ENCODE measurements at regions not wholly inside any gene's neighbourhood (a gene's known extent, or its start where the extent isn't known, plus 50 kb on each side); places are given as distances from the start of the nearest gene placed in this dataset.

DNA sequence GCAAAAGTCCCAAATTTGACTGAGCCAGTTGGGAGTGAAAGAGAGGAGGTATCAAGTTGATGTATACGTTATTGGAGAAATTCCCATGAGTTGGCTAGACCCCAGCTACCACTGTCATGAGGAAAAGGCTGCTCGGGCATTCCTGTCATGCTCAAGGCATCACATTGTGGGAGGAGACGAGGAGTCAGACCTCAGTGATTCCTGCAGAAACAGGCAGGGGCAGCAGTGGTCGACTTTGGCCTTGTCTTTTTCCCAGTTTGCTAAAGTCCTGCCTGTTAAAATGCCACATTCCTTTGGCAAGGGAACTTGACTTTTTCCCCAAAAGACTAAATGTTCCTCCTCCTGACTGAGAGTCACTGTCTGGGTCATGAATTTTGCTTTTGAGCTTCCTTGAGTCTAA lies 295.5 kb upstream of the HS3ST5 start:
- CTCF ChIA-PET (ENCODE audit: low intra/inter-chr PET ratio) = no interaction called here
- DNase-seq (ENCODE audit: extremely low read depth in 1 of 4, low spot score in 3 of 4) (no peak), ATAC-seq (no peak), FAIRE-seq (no peak)
- no peak overlapping the region for H3K27ac ChIP-seq (ENCODE audit: extremely low read depth, low read depth, low read length)
- intact Hi-C loops (cut with micrococcal nuclease) (no loop called here), in situ Hi-C loops (cut with MboI) (no loop called here)
- BruUV-seq (replicated peaks) = no TSS peak
- no peaks in the 10 kb centered on the region for H3K4me1 ChIP-seq (replicated peaks in 1 of 2; ENCODE audit: control insufficient read depth in 2 of 2, insufficient read depth in 2 of 2, low read length in 2 of 2)
- H3K36me3 ChIP-seq (ENCODE audit: control insufficient read depth, insufficient read depth, low read length) = no peaks in the 10 kb centered on the region
- no peak overlapping the region for H3K4me2 ChIP-seq (ENCODE audit: insufficient read depth, low read length)
- no peak overlapping the region for H3K9ac ChIP-seq (ENCODE audit: insufficient read depth in 1 of 2, low read depth in 2 of 2, low read length in 2 of 2)
- H3K4me3 ChIP-seq = no peak overlapping the region
- H3K27me3 ChIP-seq (ENCODE audit: control insufficient read depth in 2 of 2, insufficient read depth in 2 of 2, low read length in 2 of 2) = no peaks in the 10 kb centered on the region
- H3K9me3 ChIP-seq (replicated peaks; ENCODE audit: control insufficient read depth, insufficient read depth, low read depth, low read length) = no peaks in the 10 kb centered on the region
- 0% methylated on average over 4 of the region's 4 CpGs for WGBS (ENCODE audit: insufficient coverage, low coverage, missing lambda C conversion rate)
- no peaks in the 10 kb centered on the region for H4K20me1 ChIP-seq (replicated peaks; ENCODE audit: control insufficient read depth, insufficient read depth, low read length)
- POLR2A ChIA-PET = no interaction called here
- no peaks in the 10 kb centered on the region for H3K79me2 ChIP-seq (ENCODE audit: control insufficient read depth, insufficient read depth, low read length)
- H2AFZ ChIP-seq (ENCODE audit: low read depth, low read length) = no peak overlapping the region
- no peaks in the 10 kb centered on the region for H3K9me1 ChIP-seq (ENCODE audit: control insufficient read depth, insufficient read depth, low read length)
- no peak for TF ChIP-seq BMI1 (IDR thresholded peaks at IDR 0.05; ENCODE audit: low read length)
- no peak for TF ChIP-seq ZNF766 (CRISPR knock-in tag; conservative IDR thresholded peaks at IDR 0.05)
- TF ChIP-seq POU5F1 (IDR thresholded peaks at IDR 0.05; ENCODE audit: borderline replicate concordance, low read depth, low read length, partially characterized antibody) = no peak
- TF ChIP-seq ZNF436 (CRISPR knock-in tag; IDR thresholded peaks at IDR 0.05) = no peak
- TF ChIP-seq, protein P1, sequence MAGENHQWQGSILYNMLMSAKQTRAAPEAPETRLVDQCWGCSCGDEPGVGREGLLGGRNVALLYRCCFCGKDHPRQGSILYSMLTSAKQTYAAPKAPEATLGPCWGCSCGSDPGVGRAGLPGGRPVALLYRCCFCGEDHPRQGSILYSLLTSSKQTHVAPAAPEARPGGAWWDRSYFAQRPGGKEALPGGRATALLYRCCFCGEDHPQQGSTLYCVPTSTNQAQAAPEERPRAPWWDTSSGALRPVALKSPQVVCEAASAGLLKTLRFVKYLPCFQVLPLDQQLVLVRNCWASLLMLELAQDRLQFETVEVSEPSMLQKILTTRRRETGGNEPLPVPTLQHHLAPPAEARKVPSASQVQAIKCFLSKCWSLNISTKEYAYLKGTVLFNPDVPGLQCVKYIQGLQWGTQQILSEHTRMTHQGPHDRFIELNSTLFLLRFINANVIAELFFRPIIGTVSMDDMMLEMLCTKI (IDR thresholded peaks at IDR 0.05; ENCODE audit: partially characterized antibody) = no peak
- TF ChIP-seq, protein P2, sequence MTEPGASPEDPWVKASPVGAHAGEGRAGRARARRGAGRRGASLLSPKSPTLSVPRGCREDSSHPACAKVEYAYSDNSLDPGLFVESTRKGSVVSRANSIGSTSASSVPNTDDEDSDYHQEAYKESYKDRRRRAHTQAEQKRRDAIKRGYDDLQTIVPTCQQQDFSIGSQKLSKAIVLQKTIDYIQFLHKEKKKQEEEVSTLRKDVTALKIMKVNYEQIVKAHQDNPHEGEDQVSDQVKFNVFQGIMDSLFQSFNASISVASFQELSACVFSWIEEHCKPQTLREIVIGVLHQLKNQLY (CRISPR knock-in tag; conservative IDR thresholded peaks at IDR 0.05) = no peak
- no peak for TF ChIP-seq TBP (optimal IDR thresholded peaks at IDR 0.05; ENCODE audit: low read depth, low read length)
- no peak for TF ChIP-seq RHOXF2B (CRISPR knock-in tag; conservative IDR thresholded peaks at IDR 0.05)
- TF ChIP-seq MAFG (tag; conservative IDR thresholded peaks at IDR 0.05) = no peak
- TF ChIP-seq SNAPC5 (CRISPR knock-in tag; IDR thresholded peaks at IDR 0.05) = no peak
- TF ChIP-seq ZNF717 (CRISPR knock-in tag; IDR thresholded peaks at IDR 0.05) = no peak
- TF ChIP-seq TCF7 (IDR thresholded peaks at IDR 0.05; ENCODE audit: borderline replicate concordance) = no peak
- no peak for TF ChIP-seq ELF2 (CRISPR knock-in tag; IDR thresholded peaks at IDR 0.05)
- TF ChIP-seq KLF10 (CRISPR knock-in tag; IDR thresholded peaks at IDR 0.05) = no peak
- TF ChIP-seq, protein P3, sequence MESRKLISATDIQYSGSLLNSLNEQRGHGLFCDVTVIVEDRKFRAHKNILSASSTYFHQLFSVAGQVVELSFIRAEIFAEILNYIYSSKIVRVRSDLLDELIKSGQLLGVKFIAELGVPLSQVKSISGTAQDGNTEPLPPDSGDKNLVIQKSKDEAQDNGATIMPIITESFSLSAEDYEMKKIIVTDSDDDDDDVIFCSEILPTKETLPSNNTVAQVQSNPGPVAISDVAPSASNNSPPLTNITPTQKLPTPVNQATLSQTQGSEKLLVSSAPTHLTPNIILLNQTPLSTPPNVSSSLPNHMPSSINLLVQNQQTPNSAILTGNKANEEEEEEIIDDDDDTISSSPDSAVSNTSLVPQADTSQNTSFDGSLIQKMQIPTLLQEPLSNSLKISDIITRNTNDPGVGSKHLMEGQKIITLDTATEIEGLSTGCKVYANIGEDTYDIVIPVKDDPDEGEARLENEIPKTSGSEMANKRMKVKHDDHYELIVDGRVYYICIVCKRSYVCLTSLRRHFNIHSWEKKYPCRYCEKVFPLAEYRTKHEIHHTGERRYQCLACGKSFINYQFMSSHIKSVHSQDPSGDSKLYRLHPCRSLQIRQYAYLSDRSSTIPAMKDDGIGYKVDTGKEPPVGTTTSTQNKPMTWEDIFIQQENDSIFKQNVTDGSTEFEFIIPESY (CRISPR knock-in tag; IDR thresholded peaks at IDR 0.05) = no peak
- TF ChIP-seq CEBPZ (IDR thresholded peaks at IDR 0.05; ENCODE audit: borderline replicate concordance, low read depth, low read length) = no peak
- no peak for TF ChIP-seq RBM14 (IDR thresholded peaks at IDR 0.05; ENCODE audit: borderline replicate concordance, insufficient read depth, low read depth, low read length)

All from K562 (cell line).